ENCODE measurements at regions not wholly inside any gene's neighbourhood (a gene's known extent, or its start where the extent isn't known, plus 50 kb on each side); places are given as distances from the start of the nearest gene placed in this dataset.

DNA sequence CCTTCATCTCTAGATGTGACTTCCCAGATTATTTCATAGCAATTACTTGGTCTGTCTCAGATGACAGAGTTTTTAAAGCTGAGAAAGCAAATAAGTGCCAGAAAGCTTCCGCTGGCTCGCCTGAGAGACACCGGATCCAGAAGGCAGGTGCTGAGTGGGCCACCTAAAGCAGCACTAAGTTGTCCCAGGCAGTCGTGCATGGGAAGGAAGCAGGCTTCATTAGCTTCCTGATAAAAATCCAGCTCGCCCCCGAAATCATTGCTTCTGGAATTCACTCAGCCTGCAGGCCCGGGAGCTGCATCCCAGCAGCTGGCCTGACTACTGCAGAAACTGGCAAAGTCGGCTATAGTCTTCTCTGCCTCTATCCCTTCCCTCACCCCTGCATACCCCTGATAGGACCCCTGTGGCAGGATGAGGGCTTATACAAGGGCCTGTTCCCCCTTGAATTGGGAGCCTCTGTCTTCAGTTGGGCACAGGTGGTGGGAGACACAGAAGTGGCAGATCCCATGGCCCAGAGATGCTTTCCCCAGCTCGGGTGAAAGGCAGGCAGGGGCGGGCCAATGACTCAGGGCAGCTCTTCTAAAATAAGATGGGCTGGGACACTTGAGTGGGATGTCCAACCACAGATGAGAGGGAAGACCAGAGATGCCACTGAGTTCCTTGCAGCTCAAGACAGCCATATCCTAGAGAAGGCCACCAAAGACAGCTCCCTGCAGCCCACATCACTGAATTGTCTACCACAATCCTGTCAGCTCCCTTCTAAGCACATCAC lies 262.4 kb upstream of the PKDCC start:
- DNase-seq (ENCODE audit: extremely low read depth, low read depth), result no peak
- TF ChIP-seq CTCF (IDR thresholded peaks at IDR 0.05; ENCODE audit: low read depth, low read length), result no peak

GRCh38 chr2:41791523-41791922 lies 256.3 kb upstream of the PKDCC start:
- no peak for TF ChIP-seq CTCF (IDR thresholded peaks at IDR 0.05; ENCODE audit: low read depth, low read length)
- DNase-seq (ENCODE audit: extremely low read depth, low read depth), result no peak

- no peak for DNase-seq (ENCODE audit: extremely low read depth, low read depth)
- no peak for TF ChIP-seq CTCF (IDR thresholded peaks at IDR 0.05; ENCODE audit: low read depth, low read length)
Measured at GRCh38 chr2:41803361-41803760, 244.5 kb upstream of the PKDCC start.

DNA sequence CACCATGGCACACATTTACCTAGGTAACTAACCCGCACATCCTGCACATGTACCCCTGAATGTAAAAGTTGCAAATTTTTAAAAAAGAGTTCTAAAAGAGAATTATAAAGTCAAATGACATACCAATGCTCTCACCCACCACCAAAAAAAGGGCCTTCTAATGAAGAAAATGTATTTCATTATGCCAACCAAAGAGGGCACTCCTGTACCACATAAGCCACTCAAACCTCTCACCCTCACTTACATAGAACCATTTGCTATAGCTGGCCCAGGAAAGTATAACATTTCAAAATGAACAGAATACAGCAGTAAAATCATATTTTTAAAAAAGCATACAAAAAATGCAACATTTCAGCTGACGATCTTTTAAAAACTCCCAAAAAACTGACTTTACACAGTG lies 241.5 kb upstream of the PKDCC start:
- no peak for TF ChIP-seq CTCF (IDR thresholded peaks at IDR 0.05; ENCODE audit: low read depth, low read length)
- no peak for DNase-seq (ENCODE audit: extremely low read depth, low read depth)

DNA sequence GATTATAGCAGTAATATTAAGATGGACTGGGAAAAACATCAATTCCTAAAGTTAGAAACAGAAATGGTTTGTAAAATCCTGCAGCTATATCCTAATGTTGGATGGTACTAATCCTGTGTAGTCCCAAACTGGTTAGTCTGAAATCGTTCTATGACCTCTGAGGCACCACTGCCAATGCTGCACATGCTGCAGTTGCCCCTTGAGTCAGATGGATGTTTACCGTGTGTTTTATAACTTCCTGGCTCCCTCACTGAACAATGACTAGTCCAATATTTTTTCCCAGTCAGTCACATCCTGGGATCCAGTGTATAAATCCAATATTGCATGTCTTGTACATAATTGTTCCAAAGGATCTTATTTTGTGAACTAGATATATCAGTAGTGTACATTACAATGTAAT lies 226.7 kb upstream of the PKDCC start:
- no peak for DNase-seq (ENCODE audit: extremely low read depth, low read depth)

GRCh38 chr2:41826921-41827320 lies 220.9 kb upstream of the PKDCC start:
- TF ChIP-seq CTCF (IDR thresholded peaks at IDR 0.05; ENCODE audit: low read depth, low read length), result no peak
- no peak for DNase-seq (ENCODE audit: extremely low read depth, low read depth)

More for the DNA sequence above, 226.7 kb upstream of the PKDCC start:
- TF ChIP-seq CTCF (IDR thresholded peaks at IDR 0.05; ENCODE audit: low read depth, low read length), result no peak

DNA sequence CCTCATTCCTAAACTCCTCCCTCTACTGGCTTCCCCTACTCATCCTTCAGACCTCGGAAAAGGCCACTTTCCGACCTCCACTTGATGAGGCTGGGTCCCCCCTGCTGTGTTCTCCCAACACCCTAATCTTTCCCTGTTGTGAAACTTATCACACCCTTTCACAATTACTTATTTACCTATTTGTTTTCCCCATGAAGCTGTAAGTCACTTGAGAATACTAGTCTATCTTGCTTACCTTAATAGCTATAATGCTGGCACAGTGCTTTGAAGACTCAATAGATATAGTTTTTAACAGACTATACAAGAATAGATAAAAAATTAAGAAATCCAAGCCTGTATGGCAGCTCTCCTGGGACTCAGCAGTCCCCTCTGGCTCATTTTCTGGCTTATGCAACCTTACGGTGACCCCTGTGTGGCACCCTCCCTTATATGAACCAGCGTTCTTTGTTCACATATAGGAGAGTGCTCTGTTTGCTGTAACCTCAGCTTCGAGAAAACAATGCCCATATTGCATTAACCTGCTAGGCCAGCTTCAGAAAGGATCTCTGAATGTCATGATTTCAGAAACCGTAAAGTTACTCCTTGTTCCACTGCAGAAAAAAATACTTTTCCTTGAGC lies 220.4 kb upstream of the PKDCC start:
- no peak for TF ChIP-seq CTCF (IDR thresholded peaks at IDR 0.05; ENCODE audit: low read depth, low read length)
- no peak for DNase-seq (ENCODE audit: extremely low read depth, low read depth)

Data from AG09319 (cell line).